Retina (tissue), 1 donor: ENCODE measurements at regions not wholly inside any gene's neighbourhood (a gene's known extent, or its start where the extent isn't known, plus 50 kb on each side); places are given as distances from the start of the nearest gene placed in this dataset.

Source experiments
- DNase-seq: peaks from one replicate; pipeline ENCODE4 v3.0.0-alpha.2; 2016

GRCh38 chr11:69348414-69349235 is 54.7 kb downstream of the MYEOV start:
- DNase-seq: no peak

- no peak for DNase-seq
Measured at GRCh38 chr11:69350040-69350439, 56.1 kb downstream of the MYEOV start.

GRCh38 chr11:69350596-69350995 is 56.6 kb downstream of the MYEOV start:
- no peak for DNase-seq

GRCh38 chr11:69351460-69351859 is 57.5 kb downstream of the MYEOV start:
- no peak for DNase-seq

- no peak for DNase-seq
Measured at GRCh38 chr11:69352166-69352565, 58.2 kb downstream of the MYEOV start.

GRCh38 chr11:69352715-69353319 is 58.9 kb downstream of the MYEOV start:
- no peak for DNase-seq

- no peak for DNase-seq
Measured at GRCh38 chr11:69353696-69354544, 60.0 kb downstream of the MYEOV start.

- DNase-seq: no peak
Measured at GRCh38 chr11:69354545-69354897, 60.6 kb downstream of the MYEOV start.

GRCh38 chr11:69355346-69355940 is 61.5 kb downstream of the MYEOV start:
- no peak for DNase-seq

GRCh38 chr11:69355959-69356702 is 62.2 kb downstream of the MYEOV start:
- DNase-seq: no peak

GRCh38 chr11:69356703-69357457 is 62.9 kb downstream of the MYEOV start:
- DNase-seq: no peak

GRCh38 chr11:69357458-69358397 is 63.8 kb downstream of the MYEOV start:
- DNase-seq: no peak

- DNase-seq: no peak
Measured at GRCh38 chr11:69358398-69359020, 64.6 kb downstream of the MYEOV start.

- DNase-seq: no peak
Measured at GRCh38 chr11:69359735-69360480, 66.0 kb downstream of the MYEOV start.

- no peak for DNase-seq
Measured at GRCh38 chr11:69360606-69361005, 66.7 kb downstream of the MYEOV start.

- DNase-seq: no peak
Measured at GRCh38 chr11:69361048-69361447, 67.1 kb downstream of the MYEOV start.

- DNase-seq: no peak
Measured at GRCh38 chr11:69361466-69361865, 67.5 kb downstream of the MYEOV start.

- DNase-seq: no peak
Measured at GRCh38 chr11:69362315-69362714, 68.4 kb downstream of the MYEOV start.

- no peak for DNase-seq
Measured at GRCh38 chr11:69364921-69365320, 71.0 kb downstream of the MYEOV start.
